ACC112 (cell line): ENCODE measurements at regions not wholly inside any gene's neighbourhood (a gene's known extent, or its start where the extent isn't known, plus 50 kb on each side); places are given as distances from the start of the nearest gene placed in this dataset.

Experiments
- H2AFZ ChIP-seq: fragments of 200-600 bp; sonication (generic); one replicate; pipeline ENCODE4 v1.6.0; 2017; ENCODE audit warnings: antibody characterized with exemption, low read length; ENCODE audit not compliant: unreplicated experiment
- H3K27ac ChIP-seq: fragments of 200-600 bp; sonication (generic); 2 replicates; pipeline ENCODE4 v1.5.1; 2014; ENCODE audit warnings: low read depth, mild to moderate bottlenecking, antibody characterized with exemption, low read length, moderate library complexity
- H3K27me3 ChIP-seq: fragments of 200-600 bp; sonication (generic); 2 replicates; pipeline ENCODE4 v1.6.1; 2014; ENCODE audit warnings: mild to moderate bottlenecking, antibody characterized with exemption, low read length, moderate library complexity, mixed read lengths; ENCODE audit not compliant: insufficient read depth
- H3K36me3 ChIP-seq: fragments of 200-600 bp; sonication (generic); 2 replicates; pipeline ENCODE4 v1.6.1; 2016; ENCODE audit warnings: mild to moderate bottlenecking, antibody characterized with exemption, low read length, moderate library complexity, mixed read lengths; ENCODE audit not compliant: insufficient read depth
- H3K4me1 ChIP-seq: fragments of 200-600 bp; sonication (generic); one replicate; pipeline ENCODE4 v1.6.1; 2016; ENCODE audit warnings: low read length, mixed read lengths; ENCODE audit not compliant: insufficient read depth, unreplicated experiment, control insufficient read depth
- H3K4me3 ChIP-seq: fragments of 200-600 bp; sonication (generic); 2 replicates; pipeline ENCODE4 v1.5.1; 2014; ENCODE audit warnings: mild to moderate bottlenecking, low read depth, low read length
- H3K79me2 ChIP-seq: fragments of 200-600 bp; sonication (generic); one replicate; pipeline ENCODE4 v1.6.0; 2016; ENCODE audit warnings: low read length; ENCODE audit not compliant: control insufficient read depth, unreplicated experiment, insufficient read depth

DNA sequence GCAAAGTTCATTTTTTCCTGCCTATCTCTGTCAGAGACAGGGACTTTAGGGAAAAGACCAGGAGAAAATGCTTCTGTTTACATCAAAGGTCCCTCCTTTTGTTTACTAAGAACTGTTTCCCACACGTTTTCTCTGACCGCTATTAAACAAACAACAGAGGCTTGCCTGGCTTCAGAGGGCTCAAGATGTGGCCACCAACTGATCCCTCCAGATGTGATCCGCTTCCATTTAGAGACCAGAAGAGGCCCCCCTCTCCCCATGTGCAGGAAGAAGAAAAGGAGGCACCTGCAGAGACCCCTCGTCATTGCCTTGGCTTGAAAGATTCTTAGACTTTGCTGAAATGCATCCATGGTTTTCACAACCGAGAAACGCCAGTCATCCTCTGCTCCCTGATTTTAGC, 217.9 kb upstream of the PWP1 start:
- Histone ChIP-seq H3K27ac (no peak overlapping the region), H3K79me2 (no peaks in the 10 kb centered on the region), H3K4me3 (no peak overlapping the region), H3K27me3 (no peaks in the 10 kb centered on the region), H2AFZ (no peak overlapping the region), H3K4me1 (no peaks in the 10 kb centered on the region), H3K36me3 (no peaks in the 10 kb centered on the region)

- no peak overlapping the region for H3K4me3 ChIP-seq
- no peaks in the 10 kb centered on the region for H3K27me3 ChIP-seq
- H3K4me1 ChIP-seq, result no peaks in the 10 kb centered on the region
- H3K27ac ChIP-seq, result no peak overlapping the region
- H3K79me2 ChIP-seq, result no peaks in the 10 kb centered on the region
- no peak overlapping the region for H2AFZ ChIP-seq
- no peaks in the 10 kb centered on the region for H3K36me3 ChIP-seq
Observed at GRCh38 chr12:107468182-107468581, 217.4 kb upstream of the PWP1 start.

DNA sequence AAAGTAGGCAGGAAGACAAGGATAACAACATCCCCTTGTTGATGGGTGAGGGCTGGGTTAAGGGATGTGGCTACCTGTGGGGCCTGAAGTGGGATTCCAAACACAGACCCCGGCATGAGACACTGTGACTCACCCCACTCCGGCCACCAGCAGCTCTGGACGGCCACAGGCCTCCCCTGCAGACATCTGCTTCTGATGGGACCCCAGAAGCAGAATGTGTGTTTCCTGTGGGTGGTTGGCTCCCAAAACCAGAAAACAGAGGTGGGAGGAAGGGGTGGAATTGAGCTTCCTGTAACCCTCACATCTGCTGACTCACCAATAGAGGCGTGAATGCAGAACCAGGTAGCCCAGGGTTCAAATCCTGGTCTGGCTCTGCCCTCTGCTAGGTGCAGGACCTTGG, 216.6 kb upstream of the PWP1 start:
- no peaks in the 10 kb centered on the region for H3K79me2 ChIP-seq
- H2AFZ ChIP-seq, result no peak overlapping the region

GRCh38 chr12:107470645-107471044, 215.0 kb upstream of the PWP1 start:
- H3K79me2 ChIP-seq, result no peaks in the 10 kb centered on the region
- no peaks in the 10 kb centered on the region for H3K36me3 ChIP-seq
- H3K27me3 ChIP-seq, result peaks cover 5% of the 10 kb centered on the region; the same call in 1 of the 2 replicates
- no peak overlapping the region for H3K27ac ChIP-seq
- H3K4me3 ChIP-seq, result no peak overlapping the region
- H2AFZ ChIP-seq, result no peak overlapping the region
- no peaks in the 10 kb centered on the region for H3K4me1 ChIP-seq

More for the DNA sequence above, 216.6 kb upstream of the PWP1 start:
- no peaks in the 10 kb centered on the region for H3K27me3 ChIP-seq
- no peaks in the 10 kb centered on the region for H3K4me1 ChIP-seq
- no peak overlapping the region for H3K27ac ChIP-seq
- H3K36me3 ChIP-seq, result no peaks in the 10 kb centered on the region
- no peak overlapping the region for H3K4me3 ChIP-seq

GRCh38 chr12:107472308-107472707, 213.3 kb upstream of the PWP1 start:
- no peak overlapping the region for H3K4me3 ChIP-seq
- no peaks in the 10 kb centered on the region for H3K79me2 ChIP-seq
- no peak overlapping the region for H2AFZ ChIP-seq
- no peaks in the 10 kb centered on the region for H3K36me3 ChIP-seq
- no peaks in the 10 kb centered on the region for H3K4me1 ChIP-seq
- no peak overlapping the region for H3K27ac ChIP-seq
- H3K27me3 ChIP-seq, result peaks cover 5% of the 10 kb centered on the region; the same call in 1 of the 2 replicates

DNA sequence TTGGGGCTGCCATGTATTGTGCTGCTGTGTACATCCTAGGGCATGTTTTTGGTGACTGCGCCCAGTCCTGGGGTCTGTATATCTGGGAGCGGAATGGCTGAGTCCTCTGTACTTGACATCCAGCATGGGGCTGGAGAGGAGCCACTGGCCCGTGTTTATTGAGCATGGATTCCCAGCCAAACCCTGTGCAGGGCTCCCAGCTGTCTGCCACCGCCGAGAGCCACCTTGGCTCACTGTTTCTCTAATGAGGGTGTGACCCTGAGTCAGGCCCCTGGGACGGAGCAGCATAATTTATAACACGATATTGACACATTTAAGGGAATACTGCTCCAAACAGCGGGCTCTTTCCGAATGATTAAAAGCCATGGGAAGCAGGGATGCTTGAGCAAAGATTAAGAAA, 211.5 kb upstream of the PWP1 start:
- no peaks in the 10 kb centered on the region for H3K79me2 ChIP-seq
- no peak overlapping the region for H3K4me3 ChIP-seq
- H3K4me1 ChIP-seq, result no peaks in the 10 kb centered on the region
- H3K36me3 ChIP-seq, result no peaks in the 10 kb centered on the region
- peaks cover 7% of the 10 kb centered on the region; the same call in 1 of the 2 replicates for H3K27me3 ChIP-seq
- H2AFZ ChIP-seq, result no peak overlapping the region
- H3K27ac ChIP-seq, result no peak overlapping the region

DNA sequence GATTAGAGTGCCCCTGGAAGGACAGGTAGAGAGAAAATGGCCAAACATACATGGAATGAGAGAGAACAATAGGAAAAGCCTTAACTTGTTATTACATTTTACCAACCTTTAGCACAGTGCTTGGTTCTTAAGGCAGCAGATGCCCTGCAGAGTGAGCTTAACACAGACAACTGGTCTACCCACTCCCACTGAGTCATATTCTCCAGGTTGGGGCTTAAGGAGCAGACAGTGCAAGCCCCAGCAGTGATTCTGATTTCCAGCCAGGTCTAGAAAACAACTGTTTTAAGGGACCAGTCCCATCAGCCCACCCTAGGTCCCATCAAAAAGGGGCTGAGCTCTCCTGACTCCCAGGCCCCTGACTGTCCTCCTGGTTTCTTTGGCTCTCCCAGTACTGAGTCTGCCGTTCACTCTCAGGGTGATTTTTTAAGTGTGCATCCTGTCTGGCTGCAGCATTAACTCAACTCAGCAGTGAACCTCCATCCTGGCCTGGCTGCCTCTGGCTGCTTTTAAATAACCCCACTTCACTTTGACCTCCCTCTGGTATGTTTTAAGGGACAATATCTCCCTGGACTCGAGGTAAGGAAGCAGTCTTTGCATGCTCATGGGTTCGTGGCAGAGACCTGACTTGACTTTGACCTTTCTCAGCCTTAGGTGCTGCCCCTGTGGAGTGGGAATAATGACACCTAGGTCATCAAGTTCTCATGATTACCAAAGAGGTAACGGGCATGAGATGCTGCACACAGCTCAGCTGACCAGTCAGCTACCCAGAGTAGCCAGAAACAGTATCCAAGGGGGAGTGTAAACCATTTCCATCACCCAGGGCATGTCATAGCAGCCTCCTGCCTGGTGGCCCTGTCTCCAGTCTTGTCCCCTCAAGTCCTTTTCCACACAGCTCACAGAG, 210.7 kb upstream of the PWP1 start:
- H3K27ac ChIP-seq, result no peak overlapping the region
- no peak overlapping the region for H2AFZ ChIP-seq

DNA sequence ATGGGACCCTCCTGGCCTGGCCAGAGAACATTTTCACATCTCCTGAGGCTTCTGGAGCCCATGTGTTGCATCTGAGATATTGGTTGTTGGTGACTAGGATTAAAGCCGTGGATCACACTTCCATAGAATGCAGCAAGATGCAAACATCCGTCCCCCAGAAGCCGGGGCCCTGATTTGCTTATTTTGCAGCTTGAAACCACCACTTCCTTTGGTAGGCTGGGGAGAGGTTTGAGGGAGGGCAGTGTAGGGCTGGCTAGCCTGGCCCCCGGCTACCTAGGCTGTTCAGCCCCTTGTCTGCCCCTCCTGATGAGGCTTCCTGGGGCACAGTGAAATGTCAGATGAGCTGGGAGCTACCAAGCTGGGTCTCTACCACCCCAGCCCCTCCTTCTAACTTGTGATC, 209.7 kb upstream of the PWP1 start:
- Histone ChIP-seq H3K4me1 (no peaks in the 10 kb centered on the region), H3K4me3 (no peak overlapping the region), H2AFZ (no peak overlapping the region), H3K36me3 (no peaks in the 10 kb centered on the region), H3K27ac (no peak overlapping the region), H3K27me3 (peaks cover 13% of the 10 kb centered on the region; the same call in 1 of the 2 replicates), H3K79me2 (no peaks in the 10 kb centered on the region)

More for the DNA sequence above, 210.7 kb upstream of the PWP1 start:
- no peaks in the 10 kb centered on the region for H3K36me3 ChIP-seq
- H3K79me2 ChIP-seq, result no peaks in the 10 kb centered on the region
- no peak overlapping the region for H3K4me3 ChIP-seq
- H3K4me1 ChIP-seq, result no peaks in the 10 kb centered on the region
- peaks cover 13% of the 10 kb centered on the region; the same call in 1 of the 2 replicates for H3K27me3 ChIP-seq

GRCh38 chr12:107477018-107477417, 208.6 kb upstream of the PWP1 start:
- no peaks in the 10 kb centered on the region for H3K79me2 ChIP-seq
- no peak overlapping the region for H2AFZ ChIP-seq
- H3K27me3 ChIP-seq, result peaks cover 13% of the 10 kb centered on the region; the same call in 1 of the 2 replicates
- H3K36me3 ChIP-seq, result no peaks in the 10 kb centered on the region
- no peak overlapping the region for H3K4me3 ChIP-seq
- no peak overlapping the region for H3K27ac ChIP-seq
- H3K4me1 ChIP-seq, result no peaks in the 10 kb centered on the region

DNA sequence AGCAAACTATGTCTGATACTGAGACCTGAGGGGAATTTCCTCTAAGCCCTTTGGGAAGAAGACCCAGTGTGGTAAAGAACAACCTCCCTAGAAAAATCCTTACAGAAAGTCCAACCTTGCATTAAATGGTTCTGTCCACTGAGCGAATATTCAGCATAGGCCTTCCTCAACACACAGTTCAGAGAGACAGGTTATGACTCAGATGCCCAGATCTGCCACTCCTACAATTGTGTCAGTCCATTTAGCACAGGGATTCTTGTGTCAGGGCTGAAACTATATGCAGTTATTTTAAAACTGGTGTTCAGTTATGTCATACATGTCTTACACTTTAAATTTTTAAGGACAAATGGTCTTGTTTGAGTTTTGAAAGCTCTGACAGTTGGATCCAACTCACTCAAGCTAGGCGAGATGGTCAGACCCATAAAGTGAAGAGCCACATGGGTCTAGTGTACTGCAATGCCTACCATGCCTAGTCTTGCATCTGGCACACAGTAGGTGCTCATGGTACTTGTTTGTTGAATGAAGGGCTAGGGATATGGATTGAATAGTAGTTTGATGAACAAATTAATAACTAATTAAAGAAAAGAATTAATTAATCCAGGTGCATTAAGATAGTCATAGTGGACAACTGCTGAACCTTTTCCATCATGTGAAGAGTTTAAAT, 207.5 kb upstream of the PWP1 start:
- H3K79me2 ChIP-seq, result no peaks in the 10 kb centered on the region
- no peaks in the 10 kb centered on the region for H3K36me3 ChIP-seq
- H3K27me3 ChIP-seq, result peaks cover 13% of the 10 kb centered on the region; the same call in 1 of the 2 replicates
- H2AFZ ChIP-seq, result no peak overlapping the region
- H3K4me3 ChIP-seq, result no peak overlapping the region
- H3K4me1 ChIP-seq, result no peaks in the 10 kb centered on the region
- no peak overlapping the region for H3K27ac ChIP-seq
